ENCODE measurements at regions not wholly inside any gene's neighbourhood (a gene's known extent, or its start where the extent isn't known, plus 50 kb on each side); places are given as distances from the start of the nearest gene placed in this dataset.

- TF ChIP-seq PRDM10 (tag by site-specific recombination; IDR thresholded peaks at IDR 0.05): no peak
- TF ChIP-seq KLF1 (tag by site-specific recombination; IDR thresholded peaks at IDR 0.05): no peak
- TF ChIP-seq ZNF837 (tag by site-specific recombination; IDR thresholded peaks at IDR 0.05): no peak
- TF ChIP-seq ZNF645 (tag by site-specific recombination; IDR thresholded peaks at IDR 0.05): no peak
- TF ChIP-seq WT1 (tag by site-specific recombination; IDR thresholded peaks at IDR 0.05): no peak
- no peak for TF ChIP-seq ZBTB7A (tag by site-specific recombination; IDR thresholded peaks at IDR 0.05; ENCODE audit: low read depth)
- no peak for TF ChIP-seq ZNF24 (tag by site-specific recombination; IDR thresholded peaks at IDR 0.05)
- TF ChIP-seq HOXD13 (CRISPR knock-in tag; IDR thresholded peaks at IDR 0.05; ENCODE audit: borderline replicate concordance): no peak
- TF ChIP-seq ZNF114 (tag by site-specific recombination; IDR thresholded peaks at IDR 0.05): no peak
- no peak for TF ChIP-seq ZNF433 (tag by site-specific recombination; IDR thresholded peaks at IDR 0.05; ENCODE audit: low read depth)
- no peak for TF ChIP-seq ZNF2 (tag by site-specific recombination; IDR thresholded peaks at IDR 0.05)
- TF ChIP-seq ZNF670 (tag by site-specific recombination; IDR thresholded peaks at IDR 0.05; ENCODE audit: low read depth): no peak
- TF ChIP-seq ZBTB11 (tag by site-specific recombination; conservative IDR thresholded peaks at IDR 0.05; ENCODE audit: low read depth): no peak
Observed at GRCh38 chr1:18549906-18550305, 69.2 kb downstream of the KLHDC7A start.

GRCh38 chr1:18552631-18553030, 71.9 kb downstream of the KLHDC7A start:
- no peaks in the 10 kb centered on the region for H3K9me3 ChIP-seq (ENCODE audit: control insufficient read depth, insufficient read depth, low read depth, low read length)
- ChIA-PET CTCF (interaction anchor here (4.5 kb wide), 1 partner anchor 29 kb away, joined by 30 read pairs; no protein-coding TSS in a partner anchor), POLR2A (no interaction called here)
- no peaks in the 10 kb centered on the region for H3K36me3 ChIP-seq (ENCODE audit: control insufficient read depth in 2 of 2, insufficient read depth in 1 of 2, low read length in 2 of 2)
- no peaks in the 10 kb centered on the region for H3K4me1 ChIP-seq (ENCODE audit: control insufficient read depth, insufficient read depth, low read length)
- H3K27ac ChIP-seq (ENCODE audit: extremely low read depth, low read depth, low read length): no peak overlapping the region
- no peak overlapping the region for H3K4me3 ChIP-seq (ENCODE audit: low read depth, low read length)
- TF ChIP-seq ZNF148 (tag by site-specific recombination; IDR thresholded peaks at IDR 0.05; ENCODE audit: borderline replicate concordance) (no peak), ZNF24 (tag by site-specific recombination; IDR thresholded peaks at IDR 0.05) (no peak), REPIN1 (tag by site-specific recombination; IDR thresholded peaks at IDR 0.05; ENCODE audit: low read depth) (no peak), ZNF10 (tag by site-specific recombination; IDR thresholded peaks at IDR 0.05) (no peak), HOXA7 (CRISPR knock-in tag; IDR thresholded peaks at IDR 0.05; ENCODE audit: borderline replicate concordance) (no peak), INSM2 (tag by site-specific recombination; IDR thresholded peaks at IDR 0.05) (no peak), RBAK (tag by site-specific recombination; IDR thresholded peaks at IDR 0.05) (no peak), GLI2 (tag by site-specific recombination; IDR thresholded peaks at IDR 0.05; ENCODE audit: borderline replicate concordance, low read depth) (no peak), ZNF16 (tag by site-specific recombination; IDR thresholded peaks at IDR 0.05; ENCODE audit: low read depth) (no peak), ZNF560 (tag by site-specific recombination; IDR thresholded peaks at IDR 0.05; ENCODE audit: borderline replicate concordance) (no peak), ZNF416 (tag by site-specific recombination; IDR thresholded peaks at IDR 0.05) (no peak), ZNF544 (tag by site-specific recombination; IDR thresholded peaks at IDR 0.05) (no peak)

More at GRCh38 chr1:18549906-18550305, 69.2 kb downstream of the KLHDC7A start:
- POLR2A ChIA-PET: no interaction called here
- Histone ChIP-seq H3K4me1 (ENCODE audit: control insufficient read depth, insufficient read depth, low read length) (no peaks in the 10 kb centered on the region), H3K9me3 (ENCODE audit: control insufficient read depth, insufficient read depth, low read depth, low read length) (no peaks in the 10 kb centered on the region), H3K36me3 (ENCODE audit: control insufficient read depth in 2 of 2, insufficient read depth in 1 of 2, low read length in 2 of 2) (no peaks in the 10 kb centered on the region), H3K4me3 (ENCODE audit: low read depth, low read length) (no peak overlapping the region), H3K27ac (ENCODE audit: extremely low read depth, low read depth, low read length) (no peak overlapping the region)
- CTCF ChIA-PET: interaction anchor here (0.7 to 4.4 kb wide), 2 partner anchors 26 to 48 kb away, joined by 3 to 21 read pairs; no protein-coding TSS in a partner anchor
